Neural cell (in vitro differentiated cells): ENCODE measurements at regions not wholly inside any gene's neighbourhood (a gene's known extent, or its start where the extent isn't known, plus 50 kb on each side); places are given as distances from the start of the nearest gene placed in this dataset.

Source experiments
- EP300 ChIP-seq: fragments of 450-650 bp; conservative IDR thresholded peaks from 2 replicates; pipeline ENCODE4 v1.6.1; 2014; ENCODE audit warnings: antibody characterized with exemption, mild to moderate bottlenecking, moderate library complexity; ENCODE audit not compliant: poor library complexity, severe bottlenecking
- MXI1 ChIP-seq: fragments of 450-650 bp; conservative IDR thresholded peaks from 2 replicates; pipeline ENCODE4 v1.6.1; 2014; ENCODE audit warnings: antibody characterized with exemption, mild to moderate bottlenecking; ENCODE audit not compliant: poor library complexity, severe bottlenecking
- POLR2AphosphoS5 ChIP-seq: IDR thresholded peaks from 2 replicates; pipeline ENCODE4 v1.6.1; 2012
- RAD21 ChIP-seq: fragments of 450-650 bp; conservative IDR thresholded peaks from 2 replicates; pipeline ENCODE4 v1.6.1; 2014; ENCODE audit warnings: antibody characterized with exemption, mild to moderate bottlenecking, moderate library complexity
- TF ChIP-seq, protein P1 (sequence below): fragments of 450-650 bp; IDR thresholded peaks from 2 replicates; pipeline ENCODE4 v1.5.1; 2014; ENCODE audit warnings: antibody characterized with exemption, mild to moderate bottlenecking, moderate library complexity; ENCODE audit not compliant: poor library complexity, severe bottlenecking

DNA sequence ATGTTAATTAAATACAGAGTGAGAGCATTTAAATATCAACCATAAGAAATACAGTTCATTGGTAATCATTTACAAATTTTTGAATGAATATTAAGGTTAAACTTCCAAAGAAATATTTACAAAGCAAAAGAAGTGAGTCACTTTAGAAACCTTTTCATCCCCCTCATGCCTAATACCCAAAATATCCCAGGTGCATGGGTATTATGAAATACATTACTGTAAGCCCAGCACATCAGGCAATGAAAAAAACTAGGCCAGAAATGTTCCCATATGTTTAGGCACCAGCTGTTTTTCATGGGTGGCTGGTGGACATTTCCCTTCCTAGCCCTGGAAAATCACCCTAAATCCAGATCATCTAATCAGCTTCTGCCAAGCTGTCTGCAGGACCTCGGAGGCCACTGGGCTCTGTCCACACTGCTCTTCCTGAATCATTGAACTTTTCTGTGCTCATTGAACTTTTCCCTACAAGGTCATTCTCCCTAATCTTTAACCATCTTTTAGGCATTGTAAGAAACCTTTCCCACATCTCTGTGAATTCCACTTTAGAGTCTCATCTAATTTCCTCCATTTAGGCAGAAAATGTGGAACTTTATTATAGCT, 145.3 kb upstream of the STXBP5 start:
- TF ChIP-seq, protein P1, sequence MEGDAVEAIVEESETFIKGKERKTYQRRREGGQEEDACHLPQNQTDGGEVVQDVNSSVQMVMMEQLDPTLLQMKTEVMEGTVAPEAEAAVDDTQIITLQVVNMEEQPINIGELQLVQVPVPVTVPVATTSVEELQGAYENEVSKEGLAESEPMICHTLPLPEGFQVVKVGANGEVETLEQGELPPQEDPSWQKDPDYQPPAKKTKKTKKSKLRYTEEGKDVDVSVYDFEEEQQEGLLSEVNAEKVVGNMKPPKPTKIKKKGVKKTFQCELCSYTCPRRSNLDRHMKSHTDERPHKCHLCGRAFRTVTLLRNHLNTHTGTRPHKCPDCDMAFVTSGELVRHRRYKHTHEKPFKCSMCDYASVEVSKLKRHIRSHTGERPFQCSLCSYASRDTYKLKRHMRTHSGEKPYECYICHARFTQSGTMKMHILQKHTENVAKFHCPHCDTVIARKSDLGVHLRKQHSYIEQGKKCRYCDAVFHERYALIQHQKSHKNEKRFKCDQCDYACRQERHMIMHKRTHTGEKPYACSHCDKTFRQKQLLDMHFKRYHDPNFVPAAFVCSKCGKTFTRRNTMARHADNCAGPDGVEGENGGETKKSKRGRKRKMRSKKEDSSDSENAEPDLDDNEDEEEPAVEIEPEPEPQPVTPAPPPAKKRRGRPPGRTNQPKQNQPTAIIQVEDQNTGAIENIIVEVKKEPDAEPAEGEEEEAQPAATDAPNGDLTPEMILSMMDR, result no peak
- TF ChIP-seq POLR2AphosphoS5 (no peak), EP300 (no peak), MXI1 (no peak), RAD21 (no peak)
